ENCODE measurements at regions not wholly inside any gene's neighbourhood (a gene's known extent, or its start where the extent isn't known, plus 50 kb on each side); places are given as distances from the start of the nearest gene placed in this dataset.

DNA sequence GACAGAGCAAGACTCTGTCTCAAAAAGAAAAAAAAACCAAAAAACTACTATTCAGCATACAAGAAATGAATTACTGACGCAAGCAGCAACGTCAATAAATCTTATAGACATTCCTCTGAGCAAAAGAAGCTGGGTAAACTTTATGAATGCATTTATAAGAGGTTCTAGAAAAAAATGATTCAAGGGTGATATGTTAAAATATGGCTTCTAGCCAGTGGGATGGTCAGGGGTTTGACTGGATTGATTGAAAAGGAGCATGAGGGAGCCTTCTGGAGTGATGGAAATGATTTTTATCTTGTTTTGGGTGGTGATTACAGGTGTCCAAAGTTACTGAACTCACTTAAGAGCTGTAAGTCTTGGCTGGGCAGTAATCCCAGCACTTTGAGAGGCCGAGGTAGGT is 64.9 kb upstream of the SALL4 start:
- DNase-seq, result no peak

DNA sequence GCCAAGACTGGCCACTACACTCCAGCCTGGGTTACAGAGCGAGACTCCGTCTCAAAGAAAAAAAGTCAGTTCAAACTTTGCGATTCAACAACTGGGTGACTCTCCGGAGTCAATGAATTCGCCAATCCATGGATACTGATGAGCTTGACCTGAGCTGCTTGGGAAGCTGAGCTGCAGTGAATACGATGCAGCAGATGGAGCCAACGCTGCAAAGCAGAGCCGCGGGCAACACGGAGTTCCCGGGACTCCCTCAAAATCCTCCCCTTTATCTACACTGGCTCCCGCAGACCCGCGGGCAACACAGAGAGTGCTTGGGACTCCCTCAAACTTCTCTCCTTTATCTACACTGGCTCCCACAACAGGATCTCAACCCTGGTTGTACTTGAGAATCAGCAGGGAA is 62.6 kb upstream of the SALL4 start:
- no peak for DNase-seq

DNA sequence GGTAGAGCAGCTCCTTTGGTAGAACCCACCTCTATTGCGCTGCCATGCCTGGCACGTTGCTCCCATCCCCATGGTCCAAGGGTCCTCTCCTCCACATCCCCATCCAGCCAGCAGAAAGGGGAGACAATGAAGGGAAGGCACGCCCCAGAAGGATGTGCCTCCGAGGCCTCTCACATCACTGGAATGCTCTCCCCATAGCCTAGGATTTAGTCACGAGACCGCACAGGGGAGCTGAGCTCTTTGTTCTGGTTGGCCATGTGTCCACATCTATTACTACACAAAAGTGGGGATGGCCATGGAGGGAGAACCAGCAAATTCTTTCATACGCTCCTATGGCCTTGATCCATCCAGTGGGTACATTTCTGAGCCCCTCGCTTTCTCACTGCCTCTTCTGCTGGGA is 60.5 kb upstream of the SALL4 start:
- no peak for DNase-seq

DNA sequence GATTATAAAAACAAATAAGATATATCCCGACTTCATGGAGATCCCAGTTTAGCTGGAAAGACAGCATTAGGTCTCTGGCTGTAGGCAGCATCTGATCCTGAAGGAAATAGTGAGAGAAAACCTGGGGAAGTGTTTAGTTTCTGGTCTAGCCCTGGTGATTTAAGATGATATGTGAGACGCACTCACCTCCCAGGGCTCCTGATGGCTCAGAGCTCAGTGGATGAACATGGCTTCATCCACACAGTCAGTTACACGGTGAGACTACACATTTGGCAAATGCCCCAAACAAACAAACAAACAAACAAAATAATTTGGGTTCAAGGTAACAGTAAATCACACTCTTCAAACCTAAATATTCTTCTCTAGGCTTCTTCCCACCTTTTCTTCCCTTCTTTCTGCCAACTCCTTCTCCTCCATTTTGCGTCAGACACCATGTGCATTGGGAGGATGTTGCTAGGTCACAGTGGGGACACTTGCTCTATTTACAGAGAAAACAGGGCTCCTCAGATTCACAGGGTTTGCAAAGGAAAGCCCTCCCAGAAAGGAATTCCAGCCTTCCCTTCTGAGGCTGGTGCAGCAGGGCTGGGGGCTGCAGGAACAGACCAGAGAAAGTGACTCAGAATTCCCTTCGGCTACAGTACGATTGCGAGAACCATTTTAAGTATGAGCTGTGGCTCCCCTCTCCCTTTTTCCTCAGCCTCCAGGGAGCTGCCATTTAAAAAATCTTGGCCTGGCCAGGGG is 59.6 kb upstream of the SALL4 start:
- no peak for DNase-seq

DNA sequence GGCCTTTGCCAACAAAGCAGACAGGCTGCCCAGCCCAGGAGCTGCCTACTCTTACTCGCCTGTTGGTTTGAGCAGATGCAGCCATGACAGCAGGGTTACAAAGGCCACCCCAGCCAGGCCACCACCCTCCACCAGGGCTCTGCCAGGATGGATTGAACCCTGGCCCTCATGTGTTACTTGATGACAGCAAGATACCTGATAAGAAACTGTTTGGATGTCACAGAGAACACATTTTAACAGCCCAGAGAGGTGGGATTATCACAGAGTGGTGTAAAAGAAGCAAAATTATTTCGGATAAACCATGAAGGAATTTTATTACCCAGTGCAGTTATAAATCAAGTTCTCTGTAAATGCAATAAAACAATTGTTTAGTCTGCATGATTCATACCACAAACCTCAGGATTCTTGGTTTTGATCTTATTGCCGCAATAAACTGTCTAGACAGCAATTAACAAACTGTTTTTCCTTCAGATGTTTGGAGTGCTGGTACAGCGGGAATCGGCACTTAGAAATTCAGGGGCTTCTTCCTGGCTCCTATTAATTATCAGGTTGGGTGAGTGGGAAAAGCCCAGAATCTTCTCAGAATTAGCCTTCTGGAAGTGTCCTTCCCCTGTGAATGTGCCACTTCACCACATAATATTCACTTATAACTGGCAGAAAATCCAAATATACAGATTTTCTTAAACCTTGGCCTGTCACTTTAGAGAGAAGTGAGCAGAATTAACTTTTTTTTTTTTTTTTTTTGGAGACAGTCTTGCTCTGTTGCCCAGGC is 58.0 kb upstream of the SALL4 start:
- DNase-seq, result no peak

DNA sequence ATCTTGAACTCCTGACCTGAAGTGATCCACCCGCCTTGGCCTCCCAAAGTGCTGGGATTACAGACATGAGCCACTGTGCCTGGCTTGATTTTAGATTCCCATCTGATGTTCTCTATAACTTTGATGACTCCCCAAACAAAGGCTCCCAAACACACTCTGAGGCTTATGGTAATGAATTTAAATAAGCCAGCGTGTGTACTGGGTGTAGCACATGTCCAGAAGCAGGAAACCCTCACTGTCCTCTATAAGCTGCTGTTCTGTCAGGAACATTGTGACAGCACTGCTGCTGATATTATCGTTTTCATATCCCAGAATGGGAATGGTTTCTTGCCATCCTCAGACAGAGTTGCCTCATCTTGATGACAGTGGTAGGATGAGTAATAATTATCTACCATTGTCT is 54.1 kb upstream of the SALL4 start:
- DNase-seq, result no peak

DNA sequence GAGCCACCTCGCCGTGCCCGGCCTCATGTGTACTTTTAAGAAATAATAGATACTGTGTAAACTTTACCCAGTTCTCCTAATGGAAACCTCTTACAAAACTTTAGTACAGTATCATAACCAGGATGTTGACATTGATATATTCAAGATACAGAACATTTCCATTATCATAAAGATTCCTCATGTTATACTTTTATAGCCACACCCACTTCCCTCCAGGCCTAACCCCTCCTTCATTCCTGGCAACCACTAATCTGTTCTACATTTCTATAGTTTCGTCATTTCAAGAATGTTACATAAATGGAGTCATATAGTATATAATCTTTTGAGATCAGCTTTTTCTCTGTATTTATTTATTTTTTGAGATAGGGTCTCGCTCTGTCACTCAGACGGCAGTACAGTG is 52.6 kb upstream of the SALL4 start:
- DNase-seq, result no peak
